Sigmoid colon (tissue), 4 donors: ENCODE measurements at regions not wholly inside any gene's neighbourhood (a gene's known extent, or its start where the extent isn't known, plus 50 kb on each side); places are given as distances from the start of the nearest gene placed in this dataset.

Source experiments
- POLR2A ChIP-seq, 2 donors: fragments of 450-650 bp; IDR thresholded peaks; one replicate each; pipeline ENCODE4 v1.6.1; 2016; ENCODE audit warnings: antibody characterized with exemption in 2 of 2, mild to moderate bottlenecking in 2 of 2, moderate library complexity in 2 of 2
- POLR2AphosphoS5 ChIP-seq, 4 donors: sonication (generic); formaldehyde crosslinking; IDR thresholded peaks; one replicate each; pipeline ENCODE4 v1.6.1; 2017; ENCODE audit warnings: antibody characterized with exemption in 4 of 4
- TF ChIP-seq, protein P1 (sequence below), 4 experiments: fragments of 450-650 bp in 3 of 4; fragments of 200-600 bp in 1 of 4; IDR thresholded peaks; one replicate each; pipeline ENCODE4 v1.5.1; 2016 to 2019; ENCODE audit warnings: antibody characterized with exemption in 4 of 4, mild to moderate bottlenecking in 3 of 4, moderate library complexity in 2 of 4

DNA sequence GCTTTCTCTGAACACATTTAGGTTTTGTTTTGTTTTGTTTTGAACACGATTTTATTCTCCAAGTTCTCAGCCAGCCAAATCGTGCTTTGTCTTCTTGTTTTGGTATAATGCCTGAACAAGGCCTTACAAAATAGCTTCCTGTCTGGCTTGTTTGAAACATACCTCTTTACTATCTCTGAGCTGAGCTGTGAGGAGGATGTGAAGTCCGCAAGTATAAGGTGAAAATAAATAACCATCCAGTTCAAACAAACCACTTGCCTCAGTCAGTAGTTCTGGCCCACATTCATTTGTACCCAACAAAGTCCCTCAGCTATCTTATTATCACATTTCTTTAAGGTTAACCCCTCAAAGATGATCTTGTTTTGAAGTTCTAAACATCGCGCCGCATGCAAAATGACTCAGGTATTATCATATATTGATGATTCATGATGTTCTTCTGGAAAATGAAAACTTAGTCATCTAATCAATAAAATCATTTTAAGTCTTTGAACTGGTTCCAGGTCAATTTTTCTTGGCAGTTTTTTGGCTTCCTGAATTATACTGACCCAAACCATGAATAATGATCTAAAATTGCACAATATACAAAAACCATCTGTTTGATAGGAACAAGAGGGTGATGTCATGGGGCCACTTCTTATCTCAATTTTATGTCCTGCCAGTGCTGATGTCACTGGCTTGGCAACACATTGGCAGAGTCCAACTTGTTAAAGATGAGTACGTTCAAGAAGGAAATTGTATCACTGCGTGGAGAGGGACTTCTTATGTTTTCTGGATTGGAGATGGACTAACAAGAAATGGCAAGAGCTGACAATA lies 694.3 kb downstream of the KCNJ2 start:
- TF ChIP-seq POLR2A (IDR thresholded peaks at IDR 0.05) (no peak), POLR2AphosphoS5 (IDR thresholded peaks at IDR 0.05) (no peak)
- TF ChIP-seq, protein P1, sequence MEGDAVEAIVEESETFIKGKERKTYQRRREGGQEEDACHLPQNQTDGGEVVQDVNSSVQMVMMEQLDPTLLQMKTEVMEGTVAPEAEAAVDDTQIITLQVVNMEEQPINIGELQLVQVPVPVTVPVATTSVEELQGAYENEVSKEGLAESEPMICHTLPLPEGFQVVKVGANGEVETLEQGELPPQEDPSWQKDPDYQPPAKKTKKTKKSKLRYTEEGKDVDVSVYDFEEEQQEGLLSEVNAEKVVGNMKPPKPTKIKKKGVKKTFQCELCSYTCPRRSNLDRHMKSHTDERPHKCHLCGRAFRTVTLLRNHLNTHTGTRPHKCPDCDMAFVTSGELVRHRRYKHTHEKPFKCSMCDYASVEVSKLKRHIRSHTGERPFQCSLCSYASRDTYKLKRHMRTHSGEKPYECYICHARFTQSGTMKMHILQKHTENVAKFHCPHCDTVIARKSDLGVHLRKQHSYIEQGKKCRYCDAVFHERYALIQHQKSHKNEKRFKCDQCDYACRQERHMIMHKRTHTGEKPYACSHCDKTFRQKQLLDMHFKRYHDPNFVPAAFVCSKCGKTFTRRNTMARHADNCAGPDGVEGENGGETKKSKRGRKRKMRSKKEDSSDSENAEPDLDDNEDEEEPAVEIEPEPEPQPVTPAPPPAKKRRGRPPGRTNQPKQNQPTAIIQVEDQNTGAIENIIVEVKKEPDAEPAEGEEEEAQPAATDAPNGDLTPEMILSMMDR (IDR thresholded peaks at IDR 0.05) = no peak
